Urothelium cell line (cell line): ENCODE measurements at regions not wholly inside any gene's neighbourhood (a gene's known extent, or its start where the extent isn't known, plus 50 kb on each side); places are given as distances from the start of the nearest gene placed in this dataset.

Experiments
- DNase-seq: peaks from one replicate; pipeline ENCODE4 v3.0.0; 2011; ENCODE audit warnings: low spot score, mixed read lengths
- FAIRE-seq: peaks from 2 replicates; lab custom pipeline; 2011; peaks lifted over from hg19 to GRCh38; lab: Jason Lieb, UNC

DNA sequence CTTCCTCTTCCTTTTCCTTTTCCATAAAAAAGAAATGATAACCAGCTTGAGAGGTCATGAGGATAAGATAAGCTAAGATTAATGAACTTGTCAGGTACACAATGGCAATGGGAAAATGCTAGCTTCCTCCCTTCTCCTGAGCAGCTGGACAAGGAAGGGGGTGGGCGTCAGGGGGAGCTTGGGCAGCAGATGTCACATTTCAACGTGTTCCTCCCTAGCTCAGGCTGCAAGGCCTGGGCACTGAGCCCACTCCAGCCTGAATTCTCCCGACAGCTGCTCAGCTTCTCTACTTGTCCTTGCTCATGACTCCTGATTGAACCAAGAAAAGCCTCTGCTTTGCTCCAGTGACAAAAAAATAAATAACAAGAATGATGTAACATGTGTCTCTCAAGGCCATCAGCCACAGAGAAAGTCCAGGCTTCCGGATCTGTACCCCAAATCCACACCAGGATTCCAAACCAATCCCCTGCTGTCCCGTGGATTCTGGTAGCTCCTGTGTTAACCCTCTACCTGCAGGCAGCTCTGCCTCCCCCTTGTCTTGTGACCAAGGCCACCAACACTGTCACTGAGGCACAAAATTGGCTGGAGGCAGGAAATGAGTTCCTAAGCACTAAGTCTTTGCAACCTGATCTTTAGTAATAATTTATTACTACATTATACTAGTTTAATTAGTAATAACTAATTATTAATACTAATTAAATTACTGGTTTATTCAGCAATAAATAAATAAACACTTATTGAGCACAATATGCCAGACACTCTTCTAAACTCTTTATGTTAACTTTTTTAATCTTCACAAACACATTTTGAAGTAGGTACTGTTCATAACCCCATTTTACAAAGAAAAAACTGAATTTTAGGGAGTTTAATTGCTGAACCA is 146.5 kb downstream of the CCDC34 start:
- no peak for DNase-seq
- no peak for FAIRE-seq

DNA sequence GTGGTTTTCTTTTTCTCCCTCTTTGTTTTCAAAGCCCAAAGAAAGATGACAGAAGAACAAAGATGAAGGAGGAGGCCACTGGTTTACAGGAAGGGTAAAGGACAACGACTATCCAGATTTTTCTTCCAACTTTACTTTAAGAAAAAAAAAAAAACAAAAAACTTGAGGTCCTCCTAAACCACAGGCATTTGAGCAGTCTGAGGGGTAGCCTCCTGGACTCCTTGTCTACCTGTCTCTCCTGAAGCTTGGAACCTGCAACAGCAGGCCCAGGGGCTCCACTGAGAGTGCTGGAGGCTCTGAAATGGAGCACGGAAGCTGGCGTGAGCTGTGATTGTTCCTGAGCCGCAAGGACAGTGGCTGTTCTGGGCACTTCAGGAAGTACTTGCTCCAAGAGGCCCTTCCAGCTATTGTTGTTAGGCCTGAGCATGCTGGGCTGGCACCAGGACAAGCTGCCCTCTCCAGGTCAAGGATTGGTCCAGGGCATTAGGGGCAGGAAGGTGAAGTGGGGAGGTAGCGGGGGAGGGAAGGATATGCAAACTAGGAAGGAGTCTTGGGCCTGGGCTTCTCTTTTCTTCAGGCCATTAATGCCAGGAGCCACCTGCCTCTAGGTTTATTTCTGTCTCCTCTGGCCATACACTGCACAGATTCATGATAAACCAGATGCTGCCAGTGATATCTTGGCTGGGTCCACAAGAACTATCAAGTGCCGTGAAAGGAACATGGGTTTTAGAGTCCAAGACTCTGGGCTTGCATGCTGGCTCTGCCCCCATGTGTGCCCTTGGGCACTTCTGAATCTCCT is 147.3 kb downstream of the CCDC34 start:
- DNase-seq (no peak), FAIRE-seq (no peak)

- DNase-seq (no peak), FAIRE-seq (no peak)
Measured at GRCh38 chr11:27214713-27215112, 148.3 kb downstream of the CCDC34 start.

DNA sequence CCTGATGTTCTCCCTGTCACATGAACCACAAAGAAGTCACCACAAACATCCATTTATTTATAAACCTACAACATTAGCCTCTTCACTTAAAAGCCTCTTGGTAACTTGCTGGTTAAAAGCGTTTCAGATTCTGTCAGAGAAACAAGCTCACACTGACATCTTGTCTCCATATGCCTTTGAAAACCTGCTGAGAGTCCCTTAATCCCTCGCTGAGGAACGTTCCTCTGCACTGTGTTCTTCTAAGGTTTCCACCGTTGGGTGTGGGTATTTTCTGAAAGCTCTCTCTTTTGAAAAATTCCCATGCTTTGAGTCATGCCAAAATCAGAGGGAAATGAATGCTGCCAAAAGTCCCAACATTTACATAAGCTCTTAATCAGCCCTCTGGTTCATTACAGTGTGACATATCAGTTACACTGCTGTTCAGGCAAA is 149.8 kb downstream of the CCDC34 start:
- no peak for FAIRE-seq
- peak; percentile 54 for DNase-seq

GRCh38 chr11:27212248-27212780 is 150.7 kb downstream of the CCDC34 start:
- FAIRE-seq (no peak), DNase-seq (no peak)

GRCh38 chr11:27211370-27212127 is 151.5 kb downstream of the CCDC34 start:
- FAIRE-seq (no peak), DNase-seq (no peak)

DNA sequence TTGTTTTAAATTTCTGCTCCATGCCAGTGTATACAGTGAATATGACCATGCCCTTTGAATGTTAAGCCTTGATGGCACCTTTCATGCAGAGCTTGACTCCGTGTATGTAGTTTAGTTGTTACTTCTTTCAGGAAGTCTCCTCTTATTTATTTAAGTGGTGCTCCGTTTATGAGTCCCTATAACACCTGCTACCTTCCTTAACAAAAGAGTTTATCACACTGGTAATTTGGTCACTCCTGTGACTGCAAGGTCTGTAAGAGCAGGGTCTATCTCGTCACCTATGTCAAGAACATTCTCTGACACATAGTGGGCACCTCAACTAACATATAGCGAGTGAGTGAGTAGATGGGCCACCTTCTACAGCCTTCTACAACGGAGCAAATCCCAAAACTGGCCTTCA is 152.5 kb downstream of the CCDC34 start:
- FAIRE-seq = no peak
- no peak for DNase-seq

DNA sequence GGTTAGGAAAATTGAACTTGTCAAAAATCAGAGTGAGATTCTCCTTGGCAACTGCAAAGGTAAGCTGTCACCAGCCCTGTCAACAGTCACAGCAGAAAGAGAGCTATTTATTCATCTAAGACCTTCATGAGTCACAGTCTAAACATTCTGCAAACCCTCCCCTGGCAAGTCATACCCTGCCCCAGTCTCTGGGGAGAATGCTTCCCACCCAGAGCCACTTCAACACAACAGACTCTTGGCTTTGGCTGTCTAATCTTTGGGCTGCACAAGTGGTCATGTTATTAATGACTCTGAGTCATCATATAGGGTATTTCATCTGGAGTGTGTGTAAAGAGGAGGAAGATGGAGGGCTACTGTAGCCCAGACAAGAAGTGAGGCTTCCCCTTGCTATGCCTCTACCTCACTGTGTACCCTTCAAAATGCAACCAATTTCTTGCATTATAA is 153.4 kb downstream of the CCDC34 start:
- FAIRE-seq (no peak), DNase-seq (peak; percentile 92)

GRCh38 chr11:27208846-27209245 is 154.2 kb downstream of the CCDC34 start:
- DNase-seq = no peak
- FAIRE-seq = no peak

- no peak for FAIRE-seq
- no peak for DNase-seq
Measured at GRCh38 chr11:27207025-27207650, 155.9 kb downstream of the CCDC34 start.

DNA sequence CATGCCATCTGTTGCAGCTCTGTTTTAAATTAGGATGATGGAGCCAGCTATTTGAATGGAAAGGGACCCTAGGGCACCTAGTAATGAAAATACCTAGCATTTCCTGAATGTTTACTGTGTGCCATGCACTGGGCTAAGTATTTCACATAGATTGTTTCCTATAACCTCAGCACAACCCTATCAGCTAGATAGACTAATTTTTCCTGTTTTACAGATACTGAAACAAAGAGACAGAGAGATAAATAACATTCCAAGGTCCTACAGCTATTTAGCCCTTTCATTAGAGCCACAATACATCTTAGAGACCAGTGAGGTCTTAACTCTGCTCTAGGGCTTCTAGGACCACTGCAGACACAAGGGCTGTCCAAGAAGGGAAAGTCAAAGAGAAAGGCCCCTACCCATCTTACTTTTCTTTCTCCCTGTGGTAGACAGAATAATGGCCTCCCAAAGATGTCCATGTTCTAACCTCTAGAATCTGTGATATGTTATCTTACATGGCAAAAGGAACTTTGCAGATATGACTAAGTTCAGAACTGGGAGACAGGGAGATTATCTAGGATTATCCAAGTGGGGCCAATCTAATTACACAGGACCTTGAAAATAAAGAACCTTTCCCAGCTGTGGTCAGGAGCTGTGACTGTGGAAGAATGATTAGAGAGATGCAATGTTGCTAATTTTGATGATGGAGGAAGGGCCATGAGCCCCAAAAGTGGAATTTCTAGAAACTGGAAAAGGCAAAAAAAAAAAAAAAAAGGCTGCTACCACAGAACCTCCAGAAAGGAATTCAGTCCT is 157.0 kb downstream of the CCDC34 start:
- DNase-seq = no peak
- FAIRE-seq = no peak

- DNase-seq (no peak), FAIRE-seq (no peak)
Measured at GRCh38 chr11:27205250-27205649, 157.8 kb downstream of the CCDC34 start.

DNA sequence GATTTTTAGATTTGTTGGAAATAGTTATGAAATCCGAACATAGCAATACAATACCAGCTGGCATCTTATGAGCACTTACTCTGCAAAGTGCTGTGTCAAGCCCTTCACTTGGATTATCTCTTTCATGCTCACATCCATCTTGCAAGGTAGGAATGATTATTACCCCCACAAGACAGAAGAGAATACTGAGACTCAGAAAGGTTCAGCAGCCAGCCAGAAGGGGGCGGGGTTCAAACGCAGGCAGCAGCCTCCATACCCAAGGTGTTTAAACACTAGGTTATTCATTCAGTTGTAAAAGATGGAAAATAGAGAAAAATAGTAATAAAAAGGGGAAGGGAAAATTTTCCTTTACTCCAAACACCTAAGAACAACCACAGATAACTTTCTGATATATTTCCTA is 158.5 kb downstream of the CCDC34 start:
- DNase-seq = no peak
- no peak for FAIRE-seq

- FAIRE-seq (no peak), DNase-seq (no peak)
Measured at GRCh38 chr11:27203077-27203647, 159.9 kb downstream of the CCDC34 start.

DNA sequence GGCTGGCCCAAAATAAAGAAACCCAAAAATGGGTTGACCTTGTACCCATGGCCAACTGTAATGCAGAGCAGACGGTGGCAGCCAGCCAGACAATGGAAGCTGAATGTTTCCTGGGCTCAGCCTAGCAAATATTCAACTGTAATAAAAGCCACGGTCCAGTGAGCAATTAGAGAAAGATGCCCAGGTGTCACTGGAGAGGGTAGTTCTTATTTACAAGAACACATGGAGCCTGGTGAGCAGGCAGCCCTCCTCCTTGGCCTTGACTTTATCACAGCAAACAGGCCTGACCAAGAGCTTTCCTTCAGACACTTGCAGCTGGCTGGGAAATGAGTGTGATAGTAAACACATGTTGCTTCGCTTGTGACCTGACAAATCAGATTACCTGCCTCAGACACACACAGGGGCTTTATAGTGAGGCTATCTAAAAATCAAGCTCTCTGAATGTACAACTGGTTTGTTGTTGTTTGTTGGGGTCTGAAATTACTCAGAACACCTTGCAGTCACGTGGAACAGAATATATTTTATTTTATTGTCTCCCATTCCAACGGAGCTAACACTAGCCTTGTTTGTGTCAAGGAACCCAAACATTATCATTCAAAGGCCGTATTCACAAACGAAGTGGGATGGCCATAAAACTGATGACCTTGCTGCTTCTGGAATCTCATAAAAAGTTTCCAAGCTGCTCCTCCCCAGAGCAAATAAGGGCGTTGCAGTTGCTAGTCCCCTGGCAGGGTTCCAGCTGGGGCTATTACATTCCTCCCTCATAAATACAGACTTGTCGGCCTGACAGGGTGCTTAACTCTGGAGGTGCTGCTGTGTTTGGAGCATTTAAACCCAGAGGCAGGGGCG is 161.1 kb downstream of the BBOX1 start:
- no peak for FAIRE-seq
- peak; percentile 89 for DNase-seq

GRCh38 chr11:27200779-27201453 is 160.3 kb downstream of the BBOX1 start:
- peak; percentile 27 for DNase-seq
- no peak for FAIRE-seq

GRCh38 chr11:27196203-27196897 is 155.7 kb downstream of the BBOX1 start:
- no peak for FAIRE-seq
- DNase-seq = no peak
